ENCODE measurements at regions not wholly inside any gene's neighbourhood (a gene's known extent, or its start where the extent isn't known, plus 50 kb on each side); places are given as distances from the start of the nearest gene placed in this dataset.
"Not testable (repeated sequence)": the region's sequence is repeated elsewhere in the genome, so short reads cannot be mapped to it uniquely, and the experiment has no call there.

- no peak for DNase-seq
These were observed 462.8 kb upstream of the DPH6 start for GRCh38 chr15:36008719-36009118.

- no peak for DNase-seq
These were observed 478.2 kb upstream of the DPH6 start for GRCh38 chr15:36024031-36024688.

GRCh38 chr15:36026627-36027283 is 480.8 kb upstream of the DPH6 start:
- no peak for DNase-seq

GRCh38 chr15:36029606-36030210 is 483.7 kb upstream of the DPH6 start:
- DNase-seq, result no peak

GRCh38 chr15:36039996-36040572 is 494.1 kb upstream of the DPH6 start:
- no peak for DNase-seq

- not testable (repeated sequence) for DNase-seq
These were observed 501.2 kb upstream of the DPH6 start for GRCh38 chr15:36047018-36047716.

- DNase-seq, result no peak
These were observed 504.9 kb upstream of the DPH6 start for GRCh38 chr15:36050899-36051298.

GRCh38 chr15:36052641-36053040 is 506.7 kb upstream of the DPH6 start:
- DNase-seq, result not testable (repeated sequence)

- DNase-seq, result no peak
These were observed 507.8 kb upstream of the DPH6 start for GRCh38 chr15:36053746-36054145.

GRCh38 chr15:36059596-36059995 is 513.6 kb upstream of the DPH6 start:
- no peak for DNase-seq

- no peak for DNase-seq
These were observed 516.4 kb upstream of the DPH6 start for GRCh38 chr15:36062357-36062756.

- DNase-seq, result no peak
These were observed 512.7 kb upstream of the CDIN1 start for GRCh38 chr15:36066757-36067156.

GRCh38 chr15:36067483-36068274 is 511.7 kb upstream of the CDIN1 start:
- no peak for DNase-seq

- no peak for DNase-seq
These were observed 504.1 kb upstream of the CDIN1 start for GRCh38 chr15:36075333-36075732.

GRCh38 chr15:36079021-36079420 is 500.4 kb upstream of the CDIN1 start:
- no peak for DNase-seq

- no peak for DNase-seq
These were observed 498.7 kb upstream of the CDIN1 start for GRCh38 chr15:36080759-36081158.

GRCh38 chr15:36090286-36090946 is 489.0 kb upstream of the CDIN1 start:
- DNase-seq, result no peak

- DNase-seq, result no peak
These were observed 472.6 kb upstream of the CDIN1 start for GRCh38 chr15:36106640-36107335.

GRCh38 chr15:36108541-36108940 is 470.9 kb upstream of the CDIN1 start:
- no peak for DNase-seq

- DNase-seq, result no peak
These were observed 469.3 kb upstream of the CDIN1 start for GRCh38 chr15:36109943-36110658.

GRCh38 chr15:36110659-36110993 is 468.8 kb upstream of the CDIN1 start:
- DNase-seq, result no peak

Data from CD4-positive, alpha-beta T cell treated with Interleukin-12 subunit alpha and Interleukin-12 subunit beta, for 1 hour (primary cell).